Naive thymus-derived CD4-positive, alpha-beta T cell (primary cell): ENCODE measurements at regions not wholly inside any gene's neighbourhood (a gene's known extent, or its start where the extent isn't known, plus 50 kb on each side); places are given as distances from the start of the nearest gene placed in this dataset.

Source experiments
- ATAC-seq: fragments of 150-1000 bp; cut with Tn5 transposase; 2 replicates; pipeline ENCODE4 v1.10.0; 2021; ENCODE audit warnings: mild to moderate bottlenecking, moderate library complexity
- CTCF ChIA-PET: fragments of 350-600 bp; sonication (Branson Sonifier 250); formaldehyde crosslinking; loops from one replicate; lab custom pipeline; 2021; ENCODE audit warnings: antibody characterized with exemption; lab: Charles Lee
- POLR2A ChIA-PET: fragments of 350-600 bp; sonication (Branson Sonifier 250); formaldehyde crosslinking; loops from one replicate; lab custom pipeline; 2021; ENCODE audit warnings: antibody characterized with exemption, inconsistent platforms; lab: Charles Lee
- DNase-seq, 9 donors: peaks; one replicate each; pipeline versions ENCODE4 v3.0.0 to v3.0.0-alpha.2; 2020 to 2022; ENCODE audit warnings: mixed read lengths in 1 of 9
- H3K27ac ChIP-seq: one replicate; pipeline ENCODE4 v1.7.0; 2013; ENCODE audit warnings: mild to moderate bottlenecking, low read depth, low read length, moderate library complexity
- H3K27me3 ChIP-seq, 2 donors: one replicate each; pipeline ENCODE4 v1.7.0; 2013; ENCODE audit warnings: low read length in 2 of 2, mild to moderate bottlenecking in 2 of 2, moderate library complexity in 2 of 2; ENCODE audit not compliant: control insufficient read depth in 2 of 2, insufficient read depth in 2 of 2
- H3K36me3 ChIP-seq, 3 experiments: 1 replicate in 2 of 3; 2 replicates in 1 of 3; pipeline ENCODE4 v1.7.0; 2013; ENCODE audit warnings: low read length in 3 of 3, mild to moderate bottlenecking in 3 of 3, moderate library complexity in 1 of 3; ENCODE audit not compliant: insufficient read depth in 3 of 3, control insufficient read depth in 2 of 3
- H3K4me1 ChIP-seq, 2 donors: one replicate each; pipeline ENCODE4 v1.7.0; 2013; ENCODE audit warnings: low read length in 2 of 2, mild to moderate bottlenecking in 2 of 2, moderate library complexity in 1 of 2; ENCODE audit not compliant: control insufficient read depth in 2 of 2, insufficient read depth in 2 of 2
- H3K4me3 ChIP-seq: 2 replicates; pipeline ENCODE4 v1.7.0; 2013; ENCODE audit warnings: mild to moderate bottlenecking, low read length
- H3K9me3 ChIP-seq, 3 experiments: 1 replicate in 2 of 3; 2 replicates in 1 of 3; pipeline ENCODE4 v1.7.0; 2013; ENCODE audit warnings: low read length in 3 of 3; ENCODE audit not compliant: control insufficient read depth in 2 of 3
- H3K27ac Mint-ChIP-seq, 9 donors: one replicate each; pipeline ENCODE4 v1.8.0; 2020 to 2022; ENCODE audit warnings: mixed read lengths in 9 of 9, mild to moderate bottlenecking in 8 of 9, moderate library complexity in 5 of 9, inconsistent platforms in 2 of 9
- H3K27me3 Mint-ChIP-seq, 5 donors: one replicate each; pipeline ENCODE4 v1.8.0; 2021 to 2022; ENCODE audit warnings: mixed read lengths in 5 of 5, mild to moderate bottlenecking in 1 of 5
- H3K36me3 Mint-ChIP-seq, 5 donors: one replicate each; pipeline ENCODE4 v1.8.0; 2020 to 2022; ENCODE audit warnings: mixed read lengths in 5 of 5, mild to moderate bottlenecking in 3 of 5, inconsistent platforms in 1 of 5
- H3K4me1 Mint-ChIP-seq, 7 donors: one replicate each; pipeline ENCODE4 v1.8.0; 2020 to 2022; ENCODE audit warnings: mixed read lengths in 7 of 7, mild to moderate bottlenecking in 3 of 7, inconsistent platforms in 1 of 7
- H3K4me3 Mint-ChIP-seq, 10 donors: one replicate each; pipeline ENCODE4 v1.8.0; 2020 to 2022; ENCODE audit warnings: mild to moderate bottlenecking in 10 of 10, mixed read lengths in 10 of 10, moderate library complexity in 6 of 10, inconsistent platforms in 2 of 10
- H3K9me3 Mint-ChIP-seq, 11 donors: one replicate each; pipeline ENCODE4 v1.8.0; 2020 to 2022; ENCODE audit warnings: mixed read lengths in 11 of 11, mild to moderate bottlenecking in 4 of 11, inconsistent platforms in 1 of 11, moderate library complexity in 1 of 11
- intact Hi-C, 2 donors: fragments of 100-400 bp; cut with micrococcal nuclease; formaldehyde crosslinking; loops; one replicate each; pipeline ENCODE4 v1.15.1; 2023

DNA sequence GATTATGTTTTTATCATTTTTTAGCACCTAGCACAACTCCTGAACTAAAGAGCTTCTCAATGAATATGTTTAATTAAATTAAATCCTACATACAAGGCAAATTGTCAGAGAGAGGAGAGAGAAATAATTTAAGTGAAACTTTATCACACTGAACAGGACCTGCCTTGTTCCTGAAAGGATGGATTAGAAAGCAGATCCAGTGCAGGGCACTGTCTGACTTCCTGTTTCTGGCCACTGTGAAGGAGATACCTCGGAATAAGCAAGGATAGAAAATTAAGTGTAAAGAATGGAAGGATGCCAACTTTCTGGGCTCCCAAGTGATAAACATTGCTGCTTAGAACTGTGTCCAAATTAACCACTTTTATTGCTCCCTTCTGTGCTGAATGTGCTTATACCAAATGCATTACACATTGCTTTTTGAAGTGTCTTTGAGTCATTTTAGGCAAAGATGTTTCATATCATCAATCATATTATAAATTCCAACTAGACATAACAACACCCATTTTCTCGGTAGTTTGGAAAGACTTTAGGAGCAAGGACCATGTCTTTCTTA, 89.1 kb upstream of the SPDL1 start:
- Histone ChIP-seq H3K4me3 (no peak overlapping the region), H3K9me3 (no peaks in the 10 kb centered on the region), H3K4me1 (no peaks in the 10 kb centered on the region), H3K27me3 (no peaks in the 10 kb centered on the region), H3K27ac (no peak overlapping the region), H3K36me3 (no peaks in the 10 kb centered on the region)
- no peak for ATAC-seq
- Mint-ChIP-seq H3K9me3 (peaks cover 0 to 12% (median 0%) of the 10 kb centered on the region in 11 donors), H3K27me3 (peaks cover 2 to 29% (median 17%) of the 10 kb centered on the region in 5 donors), H3K36me3 (no peaks in the 10 kb centered on the region), H3K4me3 (no peak overlapping the region), H3K27ac (no peak overlapping the region), H3K4me1 (no peaks in the 10 kb centered on the region)
- POLR2A ChIA-PET = no interaction called here
- intact Hi-C loops = no loop called here
- CTCF ChIA-PET = no interaction called here
- no peak for DNase-seq

DNA sequence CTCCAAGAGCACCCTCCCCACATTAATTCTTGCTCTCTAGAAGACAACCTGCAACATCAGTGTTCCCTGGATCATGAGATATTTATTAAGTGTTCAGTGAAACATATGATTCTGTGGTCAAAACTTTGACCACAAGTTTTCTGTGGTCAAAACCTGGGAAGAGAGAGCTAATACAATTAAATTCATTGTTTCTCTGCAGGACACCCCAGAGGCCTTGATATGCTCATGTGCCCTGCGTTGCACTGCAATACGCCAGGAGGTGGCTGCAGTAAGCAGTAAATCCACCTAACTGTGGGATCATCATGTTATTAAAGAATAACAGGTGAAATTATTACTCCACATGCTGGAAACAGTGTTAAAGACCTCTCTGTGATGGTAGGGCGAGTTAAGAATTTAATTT, 109.3 kb upstream of the SPDL1 start:
- Mint-ChIP-seq H3K9me3 (peaks cover 0 to 7% (median 1%) of the 10 kb centered on the region in 11 donors), H3K27me3 (peaks cover 8 to 27% (median 19%) of the 10 kb centered on the region in 5 donors), H3K4me1 (no peaks in the 10 kb centered on the region), H3K36me3 (no peaks in the 10 kb centered on the region), H3K27ac (no peak overlapping the region), H3K4me3 (no peak overlapping the region)
- intact Hi-C loops = no loop called here
- Histone ChIP-seq H3K27ac (no peak overlapping the region), H3K4me3 (no peak overlapping the region), H3K36me3 (no peaks in the 10 kb centered on the region), H3K27me3 (no peaks in the 10 kb centered on the region), H3K4me1 (no peaks in the 10 kb centered on the region), H3K9me3 (no peaks in the 10 kb centered on the region)
- ChIA-PET POLR2A (no interaction called here), CTCF (no interaction called here)
- ATAC-seq (no peak), DNase-seq (no peak)

DNA sequence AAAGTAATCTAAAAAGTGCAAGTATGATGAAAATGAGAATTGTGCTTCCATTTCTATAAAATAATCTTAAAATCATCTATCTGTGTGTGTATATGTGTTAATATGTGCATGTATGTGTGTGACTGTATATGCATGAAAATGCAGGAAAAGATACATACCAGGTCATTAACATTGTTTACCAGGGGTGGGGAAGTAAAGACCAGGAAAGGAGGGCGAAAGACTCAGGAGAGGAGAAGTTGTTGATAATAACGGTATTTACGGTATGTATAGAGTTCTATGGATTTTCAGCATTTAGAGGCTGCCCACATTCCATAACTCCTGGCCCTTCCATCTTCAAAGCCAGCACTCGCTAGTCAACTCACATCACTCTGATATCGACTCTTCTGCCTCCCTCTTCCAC, 111.0 kb upstream of the SPDL1 start:
- intact Hi-C loops = no loop called here
- no peak for ATAC-seq
- H3K27ac Mint-ChIP-seq = no peak overlapping the region
- H3K4me3 ChIP-seq = no peak overlapping the region
- H3K4me1 ChIP-seq = no peaks in the 10 kb centered on the region
- POLR2A ChIA-PET = no interaction called here
- H3K36me3 ChIP-seq = no peaks in the 10 kb centered on the region
- peaks cover 0 to 2% (median 0%) of the 10 kb centered on the region in 11 donors for H3K9me3 Mint-ChIP-seq
- CTCF ChIA-PET = no interaction called here
- no peaks in the 10 kb centered on the region for H3K4me1 Mint-ChIP-seq
- no peaks in the 10 kb centered on the region for H3K36me3 Mint-ChIP-seq
- peaks cover 11 to 21% (median 15%) of the 10 kb centered on the region in 5 donors for H3K27me3 Mint-ChIP-seq
- DNase-seq = no peak
- H3K4me3 Mint-ChIP-seq = no peak overlapping the region
- H3K27me3 ChIP-seq = no peaks in the 10 kb centered on the region
- no peaks in the 10 kb centered on the region for H3K9me3 ChIP-seq
- no peak overlapping the region for H3K27ac ChIP-seq

DNA sequence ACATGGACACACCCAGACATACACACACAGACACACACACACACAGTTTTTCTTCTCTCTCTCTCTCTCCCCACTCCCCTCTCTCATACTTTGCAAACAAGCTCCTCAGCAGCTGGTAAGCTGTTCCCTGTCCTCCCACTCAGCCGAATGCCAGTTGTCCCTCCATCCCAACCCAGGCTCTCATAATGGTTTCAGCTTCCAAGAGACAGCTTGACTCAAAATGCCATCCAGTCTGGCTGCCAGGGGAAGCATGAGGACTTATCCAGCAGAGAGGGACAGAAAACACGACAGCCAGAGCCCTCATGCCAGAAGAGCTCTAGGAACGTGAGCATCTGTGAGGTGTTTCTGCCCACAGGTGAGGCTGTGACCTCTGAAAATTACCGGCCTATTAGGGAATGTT, 112.6 kb upstream of the SPDL1 start:
- CTCF ChIA-PET = no interaction called here
- DNase-seq (no peak), ATAC-seq (no peak)
- no peaks in the 10 kb centered on the region for H3K4me1 Mint-ChIP-seq
- Histone ChIP-seq H3K9me3 (no peaks in the 10 kb centered on the region), H3K4me3 (no peak overlapping the region), H3K27me3 (no peaks in the 10 kb centered on the region), H3K36me3 (no peaks in the 10 kb centered on the region), H3K4me1 (no peaks in the 10 kb centered on the region), H3K27ac (no peak overlapping the region)
- H3K27me3 Mint-ChIP-seq = peaks cover 9 to 21% (median 16%) of the 10 kb centered on the region in 5 donors
- POLR2A ChIA-PET = interaction anchor here (0.6 kb wide), 1 partner anchor 1276 kb away, joined by 3 read pairs; no protein-coding TSS in a partner anchor
- no peak overlapping the region for H3K4me3 Mint-ChIP-seq
- H3K27ac Mint-ChIP-seq = no peak overlapping the region
- no peaks in the 10 kb centered on the region for H3K36me3 Mint-ChIP-seq
- intact Hi-C loops = no loop called here
- H3K9me3 Mint-ChIP-seq = peaks cover 0 to 4% (median 0%) of the 10 kb centered on the region in 11 donors

DNA sequence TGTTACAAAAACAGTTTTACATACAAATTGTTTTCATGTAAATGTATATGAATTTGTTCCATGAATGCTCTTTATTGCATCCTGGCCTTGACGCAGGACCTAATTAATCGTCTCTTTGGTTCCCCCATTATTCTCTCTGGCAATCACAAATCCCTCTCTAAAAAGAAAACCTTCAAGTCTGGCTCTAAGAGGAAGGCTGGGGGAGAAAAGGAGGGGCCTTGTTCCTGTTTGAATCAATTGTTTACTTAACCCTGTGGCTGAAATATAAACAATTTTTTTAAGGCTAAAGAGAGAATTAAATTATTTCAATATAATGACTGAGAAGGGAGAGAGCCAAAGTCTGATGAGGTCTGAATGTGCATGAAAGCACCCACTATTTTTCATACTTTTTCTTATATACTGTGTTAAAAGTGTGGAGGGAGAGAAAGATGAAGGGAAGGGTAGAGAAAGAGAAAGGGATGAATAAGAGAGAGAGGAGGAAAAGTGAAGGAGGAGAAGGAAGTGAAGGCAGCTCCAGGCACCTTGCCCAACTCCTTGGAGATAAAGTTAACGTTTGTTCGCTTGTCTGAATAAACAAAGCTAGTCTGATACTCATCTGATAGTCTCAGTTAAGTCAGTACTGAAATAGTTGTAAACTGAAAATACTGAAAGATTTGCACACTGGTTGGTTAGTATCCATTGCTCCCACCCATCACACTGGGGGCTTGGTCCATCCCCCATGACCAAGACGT, 116.4 kb upstream of the SPDL1 start:
- H3K9me3 ChIP-seq = no peaks in the 10 kb centered on the region
- peaks cover 0 to 4% (median 0%) of the 10 kb centered on the region in 11 donors for H3K9me3 Mint-ChIP-seq
- CTCF ChIA-PET = no interaction called here

DNA sequence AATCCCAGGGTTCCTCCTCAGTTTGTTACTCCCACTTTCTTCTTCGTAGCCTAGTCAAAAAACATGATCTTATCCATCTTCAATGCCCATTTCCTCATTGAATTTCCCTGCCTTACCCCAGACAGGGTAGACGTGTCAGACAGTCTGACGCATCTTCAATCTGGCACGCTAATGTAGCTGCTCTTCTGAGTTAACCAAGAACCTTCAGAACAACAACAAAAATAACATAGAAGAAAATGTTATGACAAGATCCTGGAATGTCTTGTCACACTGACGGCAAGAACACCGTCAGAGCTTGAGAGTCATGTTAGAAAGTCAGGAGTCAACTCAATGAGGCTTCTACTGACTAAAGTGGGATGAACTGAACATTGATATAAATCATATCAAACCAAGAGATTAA, 122.7 kb upstream of the SPDL1 start:
- ChIA-PET CTCF (no interaction called here), POLR2A (no interaction called here)
- no peak overlapping the region for H3K4me3 ChIP-seq
- H3K27me3 ChIP-seq = peaks cover 0 to 4% of the 10 kb centered on the region in 2 donors
- no peaks in the 10 kb centered on the region for H3K4me1 ChIP-seq
- no peak overlapping the region for H3K27ac ChIP-seq
- Mint-ChIP-seq H3K9me3 (peaks cover 0 to 6% (median 0%) of the 10 kb centered on the region in 11 donors), H3K4me3 (no peak overlapping the region), H3K27ac (no peak overlapping the region), H3K27me3 (peaks cover 6 to 38% (median 25%) of the 10 kb centered on the region in 5 donors), H3K4me1 (no peaks in the 10 kb centered on the region), H3K36me3 (no peaks in the 10 kb centered on the region)
- intact Hi-C loops = no loop called here
- ATAC-seq = no peak
- no peaks in the 10 kb centered on the region for H3K36me3 ChIP-seq
- no peaks in the 10 kb centered on the region for H3K9me3 ChIP-seq
- DNase-seq = no peak

More for the DNA sequence above, 116.4 kb upstream of the SPDL1 start:
- H3K36me3 Mint-ChIP-seq = no peaks in the 10 kb centered on the region
- H3K36me3 ChIP-seq = no peaks in the 10 kb centered on the region
- peaks cover 2 to 19% (median 12%) of the 10 kb centered on the region in 5 donors for H3K27me3 Mint-ChIP-seq
- H3K4me1 Mint-ChIP-seq = no peaks in the 10 kb centered on the region
- no peak overlapping the region for H3K27ac Mint-ChIP-seq
- H3K4me3 Mint-ChIP-seq = no peak overlapping the region
- intact Hi-C loops = no loop called here
- no peaks in the 10 kb centered on the region for H3K27me3 ChIP-seq
- no peak overlapping the region for H3K4me3 ChIP-seq
- no peaks in the 10 kb centered on the region for H3K4me1 ChIP-seq
- DNase-seq = no peak
- H3K27ac ChIP-seq = no peak overlapping the region
- POLR2A ChIA-PET = no interaction called here
- ATAC-seq = no peak

DNA sequence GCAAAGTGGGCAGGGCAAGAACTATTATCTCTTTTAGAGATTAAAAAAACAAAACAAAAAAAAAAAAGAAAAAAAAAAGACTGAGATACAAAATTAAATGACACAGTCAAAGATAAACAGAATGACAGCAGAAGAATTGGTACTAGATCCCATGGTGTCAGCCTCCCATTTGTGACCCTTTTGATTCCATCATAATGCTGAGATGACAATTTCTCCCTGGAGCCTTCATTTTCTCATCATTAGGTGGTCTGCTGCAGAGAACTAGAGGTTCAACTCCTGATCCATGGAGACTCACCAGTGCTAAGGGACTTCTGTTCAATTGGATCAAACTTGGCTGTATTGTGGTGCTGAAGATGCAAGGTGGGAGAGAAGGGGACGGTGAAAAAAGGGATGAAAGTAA, 123.5 kb upstream of the SPDL1 start:
- Histone ChIP-seq H3K27ac (no peak overlapping the region), H3K27me3 (peaks cover 0 to 4% of the 10 kb centered on the region in 2 donors), H3K9me3 (no peaks in the 10 kb centered on the region), H3K36me3 (no peaks in the 10 kb centered on the region), H3K4me1 (no peaks in the 10 kb centered on the region), H3K4me3 (no peak overlapping the region)
- Mint-ChIP-seq H3K4me1 (no peaks in the 10 kb centered on the region), H3K27me3 (peaks cover 8 to 42% (median 25%) of the 10 kb centered on the region in 5 donors), H3K36me3 (no peaks in the 10 kb centered on the region), H3K27ac (no peak overlapping the region), H3K4me3 (no peak overlapping the region), H3K9me3 (peaks cover 0 to 6% (median 0%) of the 10 kb centered on the region in 11 donors)
- POLR2A ChIA-PET = no interaction called here
- CTCF ChIA-PET = no interaction called here
- ATAC-seq = no peak
- intact Hi-C loops = no loop called here
- DNase-seq = no peak
